ENCODE measurements at regions not wholly inside any gene's neighbourhood (a gene's known extent, or its start where the extent isn't known, plus 50 kb on each side); places are given as distances from the start of the nearest gene placed in this dataset.

GRCh38 chr19:13574933-13575332, 68.7 kb upstream of the CACNA1A start:
- Histone ChIP-seq H3K36me3 (ENCODE audit: insufficient read depth, low read length) (no peaks in the 10 kb centered on the region), H3K27me3 (ENCODE audit: insufficient read depth, low read depth, low read length) (no peaks in the 10 kb centered on the region), H3K9me3 (ENCODE audit: low read length) (peaks cover 3% of the 10 kb centered on the region), H3K79me2 (replicated peaks; ENCODE audit: insufficient read depth, low read length) (no peaks in the 10 kb centered on the region), H3K4me3 (ENCODE audit: low read length) (no peak overlapping the region), H3K9me2 (ENCODE audit: insufficient read depth, low read length) (no peaks in the 10 kb centered on the region), H3F3A (ENCODE audit: insufficient read depth, low read length, poor library complexity, severe bottlenecking) (no peaks in the 10 kb centered on the region), H4K20me1 (ENCODE audit: insufficient read depth) (no peaks in the 10 kb centered on the region), H2AFZ (ENCODE audit: low read depth, low read length) (no peak overlapping the region), H3K9ac (ENCODE audit: low read length) (no peak overlapping the region), H3K27ac (ENCODE audit: low read length) (no peak overlapping the region), H3K4me2 (ENCODE audit: low read length) (no peak overlapping the region)
- TF ChIP-seq EP300 (conservative IDR thresholded peaks at IDR 0.05; ENCODE audit: poor library complexity, severe bottlenecking) (no peak), SMC3 (conservative IDR thresholded peaks at IDR 0.05; ENCODE audit: poor library complexity) (peak; percentile 19), POLR2AphosphoS5 (IDR thresholded peaks at IDR 0.05) (no peak), TAF1 (IDR thresholded peaks at IDR 0.05; ENCODE audit: low read depth) (no peak), CTCF (IDR thresholded peaks at IDR 0.05; ENCODE audit: poor library complexity, severe bottlenecking) (no peak), EZH2 (IDR thresholded peaks at IDR 0.05; ENCODE audit: borderline replicate concordance, insufficient read depth, low read length, poor library complexity, severe bottlenecking) (no peak), MXI1 (conservative IDR thresholded peaks at IDR 0.05; ENCODE audit: poor library complexity, severe bottlenecking) (no peak), RAD21 (conservative IDR thresholded peaks at IDR 0.05) (peak; percentile 15), REST (IDR thresholded peaks at IDR 0.05; ENCODE audit: borderline replicate concordance) (no peak)

GRCh38 chr19:13573056-13573667, 66.9 kb upstream of the CACNA1A start:
- no peak overlapping the region for H2AFZ ChIP-seq (ENCODE audit: low read depth, low read length)
- no peak overlapping the region for H3K27ac ChIP-seq (ENCODE audit: low read length)
- H3K79me2 ChIP-seq (replicated peaks; ENCODE audit: insufficient read depth, low read length): no peaks in the 10 kb centered on the region
- no peak for TF ChIP-seq REST (IDR thresholded peaks at IDR 0.05; ENCODE audit: borderline replicate concordance)
- no peak for TF ChIP-seq CTCF (IDR thresholded peaks at IDR 0.05; ENCODE audit: poor library complexity, severe bottlenecking)
- TF ChIP-seq POLR2AphosphoS5 (IDR thresholded peaks at IDR 0.05): no peak
- H3K9me2 ChIP-seq (ENCODE audit: insufficient read depth, low read length): no peaks in the 10 kb centered on the region
- no peaks in the 10 kb centered on the region for H3K36me3 ChIP-seq (ENCODE audit: insufficient read depth, low read length)
- no peaks in the 10 kb centered on the region for H3K27me3 ChIP-seq (ENCODE audit: insufficient read depth, low read depth, low read length)
- no peak overlapping the region for H3K4me2 ChIP-seq (ENCODE audit: low read length)
- no peak overlapping the region for H3K4me3 ChIP-seq (ENCODE audit: low read length)
- H3K9ac ChIP-seq (ENCODE audit: low read length): no peak overlapping the region
- peaks cover 3% of the 10 kb centered on the region for H3K9me3 ChIP-seq (ENCODE audit: low read length)
- no peaks in the 10 kb centered on the region for H4K20me1 ChIP-seq (ENCODE audit: insufficient read depth)
- no peaks in the 10 kb centered on the region for H3F3A ChIP-seq (ENCODE audit: insufficient read depth, low read length, poor library complexity, severe bottlenecking)

Data from neural cell (in vitro differentiated cells).